GM12878 (cell line): ENCODE measurements at regions not wholly inside any gene's neighbourhood (a gene's known extent, or its start where the extent isn't known, plus 50 kb on each side); places are given as distances from the start of the nearest gene placed in this dataset.

Experiments used
- ATAC-seq: fragments of 200-7000 bp; cut with Tn5 transposase; 3 replicates; pipeline ENCODE4 v1.9.1; 2020; ENCODE audit warnings: mild to moderate bottlenecking, moderate library complexity
- BruUV-seq: library from RNA; stranded (reverse); fragments of 400-500 nt; replicated peaks from 2 replicates; lab custom pipeline; 2021; lab: Mats Ljungman, UMichigan
- CTCF ChIA-PET: fragments of 300-600 bp; sonication (Branson Sonifier 250); formaldehyde crosslinking; extraction: SDS; loops from one replicate; lab custom pipeline; 2021; ENCODE audit warnings: inconsistent platforms; lab: Yijun Ruan, JAX
- POLR2A ChIA-PET: fragments of 350-600 bp; formaldehyde crosslinking; extraction: SDS; loops from one replicate; lab custom pipeline; 2021; ENCODE audit warnings: inconsistent platforms; lab: Charles Lee
- RAD21 ChIA-PET: fragments of 300-600 bp; sonication (Branson Sonifier 250); formaldehyde crosslinking; loops from one replicate; lab custom pipeline; 2023; ENCODE audit warnings: antibody characterized with exemption; ENCODE audit not compliant: unreplicated experiment; lab: Charles Lee
- SMC1A ChIA-PET: fragments of 300-600 bp; sonication (Branson Sonifier 250); formaldehyde crosslinking; loops from one replicate; lab custom pipeline; 2023; ENCODE audit not compliant: unreplicated experiment, uncharacterized antibody; lab: Charles Lee
- DNase-seq: peaks from one replicate; pipeline ENCODE4 v3.0.0-alpha.2; 2011; ENCODE audit warnings: low read depth, low spot score
- FAIRE-seq: peaks from 3 replicates; lab custom pipeline; 2011; peaks lifted over from hg19 to GRCh38; lab: Jason Lieb, UNC
- H2AFZ ChIP-seq: 2 replicates; pipeline ENCODE4 v1.6.0; 2011; ENCODE audit warnings: low read depth, low read length, control low read depth; ENCODE audit not compliant: control insufficient read depth
- H3K27ac ChIP-seq: 2 replicates; pipeline ENCODE4 v1.5.1; 2011; ENCODE audit warnings: control low read depth; ENCODE audit not compliant: control insufficient read depth, insufficient read depth
- H3K27me3 ChIP-seq, 2 experiments: replicated peaks in 1 of 2; 2 replicates each; pipeline versions ENCODE4 v1.6.0 to v1.6.1; 2011; ENCODE audit warnings: low read length in 1 of 2; ENCODE audit not compliant: control insufficient read depth in 2 of 2, insufficient read depth in 2 of 2
- H3K36me3 ChIP-seq, 2 experiments: 2 replicates each; pipeline ENCODE4 v1.5.1; 2011; ENCODE audit warnings: low read length in 1 of 2; ENCODE audit not compliant: control insufficient read depth in 2 of 2, insufficient read depth in 2 of 2
- H3K4me1 ChIP-seq: 2 replicates; pipeline ENCODE4 v1.6.1; 2011; ENCODE audit warnings: mild to moderate bottlenecking, low read length, moderate library complexity, mixed read lengths; ENCODE audit not compliant: control insufficient read depth, insufficient read depth
- H3K4me2 ChIP-seq: 2 replicates; pipeline ENCODE4 v1.6.0; 2011; ENCODE audit warnings: control low read depth; ENCODE audit not compliant: control insufficient read depth, insufficient read depth
- H3K4me3 ChIP-seq: fragments of 200-600 bp; sonication (generic); 2 replicates; pipeline ENCODE4 v1.5.1; 2016
- H3K79me2 ChIP-seq: 2 replicates; pipeline ENCODE4 v1.6.0; 2011; ENCODE audit warnings: low read length; ENCODE audit not compliant: control insufficient read depth, insufficient read depth
- H3K9ac ChIP-seq: 2 replicates; pipeline ENCODE4 v1.8.0; 2011; ENCODE audit warnings: low read length, control low read depth, mixed read lengths; ENCODE audit not compliant: control insufficient read depth, insufficient read depth
- H3K9me3 ChIP-seq: replicated peaks from 3 replicates; pipeline ENCODE4 v1.5.1; 2011; ENCODE audit warnings: mild to moderate bottlenecking, low read length; ENCODE audit not compliant: control insufficient read depth, insufficient read depth
- H4K20me1 ChIP-seq: 2 replicates; pipeline ENCODE4 v1.6.0; 2011; ENCODE audit not compliant: control insufficient read depth, insufficient read depth
- ATF7 ChIP-seq: fragments of 450-650 bp; IDR thresholded peaks from 2 replicates; pipeline ENCODE4 v1.6.1; 2016; ENCODE audit warnings: low read depth, mild to moderate bottlenecking
- BCL11A ChIP-seq: IDR thresholded peaks from 2 replicates; pipeline ENCODE4 v1.6.1; 2011; ENCODE audit warnings: low read depth, low read length
- EGR1 ChIP-seq, 2 experiments: IDR thresholded peaks; 1 replicate in 1 of 2; 2 replicates in 1 of 2; pipeline ENCODE4 v1.6.1; 2011 to 2012; ENCODE audit warnings: low read depth in 2 of 2, low read length in 2 of 2, borderline replicate concordance in 1 of 2, mild to moderate bottlenecking in 1 of 2, moderate library complexity in 1 of 2
- FOS ChIP-seq: IDR thresholded peaks from 3 replicates; pipeline ENCODE4 v1.6.1; 2011; ENCODE audit warnings: borderline replicate concordance; ENCODE audit not compliant: insufficient read length; ENCODE audit errors: extremely low read depth
- KDM1A ChIP-seq: fragments of 200-600 bp; sonication (generic); IDR thresholded peaks from 2 replicates; pipeline ENCODE4 v1.6.1; 2016; ENCODE audit warnings: borderline replicate concordance
- KLF5 ChIP-seq: fragments of 450-650 bp; IDR thresholded peaks from 2 replicates; pipeline ENCODE4 v1.6.1; 2014; ENCODE audit warnings: mild to moderate bottlenecking; ENCODE audit not compliant: partially characterized antibody
- MXI1 ChIP-seq: fragments of 150-350 bp; IDR thresholded peaks from 2 replicates; pipeline ENCODE4 v1.6.1; 2011; ENCODE audit warnings: low read depth, mild to moderate bottlenecking, inconsistent platforms, low read length, improper control_type of control experiment
- PML ChIP-seq: IDR thresholded peaks from 2 replicates; pipeline ENCODE4 v1.6.1; 2012; ENCODE audit warnings: low read length, inconsistent platforms
- RFX5 ChIP-seq: IDR thresholded peaks from 2 replicates; pipeline ENCODE4 v1.6.1; 2011; ENCODE audit warnings: low read depth, low read length, improper control_type of control experiment
- SMARCA5 ChIP-seq: fragments of 450-650 bp; IDR thresholded peaks from 2 replicates; pipeline ENCODE4 v1.6.1; 2017; ENCODE audit warnings: mild to moderate bottlenecking
- SP1 ChIP-seq: IDR thresholded peaks from one replicate; pipeline ENCODE4 v1.6.1; 2011; ENCODE audit warnings: low read depth, low read length
- SUZ12 ChIP-seq: fragments of 200-600 bp; sonication (generic); IDR thresholded peaks from one replicate; pipeline ENCODE4 v1.6.1; 2018; ENCODE audit warnings: antibody characterized with exemption, mild to moderate bottlenecking; ENCODE audit not compliant: unreplicated experiment
- TBL1XR1 ChIP-seq: IDR thresholded peaks from 2 replicates; pipeline ENCODE4 v1.6.1; 2012; ENCODE audit warnings: low read depth, low read length, improper control_type of control experiment
- WGBS: methylation state at CpG from one replicate; pipeline ENCODE4 v1.1.6; 2016; ENCODE audit warnings: low lambda C conversion rate; ENCODE audit not compliant: insufficient replicate concordance, insufficient coverage; ENCODE audit errors: missing lambda C conversion rate; 5-methylcytosine and 5-hydroxymethylcytosine counted together
- in situ Hi-C: fragments of 300-500 bp; cut with MboI; formaldehyde crosslinking; loops from 9 replicates; pipeline ENCODE4 v1.14.3; 2018; ENCODE audit warnings: mixed read lengths
- intact Hi-C: fragments of 100-400 bp; cut with micrococcal nuclease; formaldehyde crosslinking; loops from one replicate; pipeline ENCODE4 v1.14.2; 2022; ENCODE audit not compliant: unreplicated experiment
- TF ChIP-seq, protein P1 (sequence below): IDR thresholded peaks from 2 replicates; pipeline ENCODE4 v1.6.1; 2012; ENCODE audit warnings: low read depth, low read length, improper control_type of control experiment

DNA sequence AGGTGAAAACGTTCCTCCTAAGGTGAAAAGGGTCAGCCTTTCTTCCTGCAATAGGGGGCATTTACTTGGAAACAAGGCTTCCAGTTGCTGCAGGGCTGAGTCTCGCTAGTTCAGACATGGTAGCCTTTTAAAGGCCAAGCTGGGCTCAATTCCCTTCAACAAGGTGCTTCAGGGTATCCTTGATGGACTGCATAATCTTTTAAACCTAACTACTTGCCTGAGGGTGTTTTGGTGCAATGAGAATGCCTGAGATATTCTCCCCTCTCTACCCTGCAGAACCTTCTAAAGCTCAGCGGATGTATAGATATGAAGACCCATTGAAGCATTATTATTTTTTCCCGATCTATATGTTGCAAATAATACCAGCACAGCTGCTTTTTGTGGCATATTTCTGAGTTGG, 416.1 kb downstream of the QKI start:
- SMC1A ChIA-PET: interaction anchor here (1.4 kb wide), 1 partner anchor 9 kb away, joined by 3 read pairs; no protein-coding TSS in a partner anchor

DNA sequence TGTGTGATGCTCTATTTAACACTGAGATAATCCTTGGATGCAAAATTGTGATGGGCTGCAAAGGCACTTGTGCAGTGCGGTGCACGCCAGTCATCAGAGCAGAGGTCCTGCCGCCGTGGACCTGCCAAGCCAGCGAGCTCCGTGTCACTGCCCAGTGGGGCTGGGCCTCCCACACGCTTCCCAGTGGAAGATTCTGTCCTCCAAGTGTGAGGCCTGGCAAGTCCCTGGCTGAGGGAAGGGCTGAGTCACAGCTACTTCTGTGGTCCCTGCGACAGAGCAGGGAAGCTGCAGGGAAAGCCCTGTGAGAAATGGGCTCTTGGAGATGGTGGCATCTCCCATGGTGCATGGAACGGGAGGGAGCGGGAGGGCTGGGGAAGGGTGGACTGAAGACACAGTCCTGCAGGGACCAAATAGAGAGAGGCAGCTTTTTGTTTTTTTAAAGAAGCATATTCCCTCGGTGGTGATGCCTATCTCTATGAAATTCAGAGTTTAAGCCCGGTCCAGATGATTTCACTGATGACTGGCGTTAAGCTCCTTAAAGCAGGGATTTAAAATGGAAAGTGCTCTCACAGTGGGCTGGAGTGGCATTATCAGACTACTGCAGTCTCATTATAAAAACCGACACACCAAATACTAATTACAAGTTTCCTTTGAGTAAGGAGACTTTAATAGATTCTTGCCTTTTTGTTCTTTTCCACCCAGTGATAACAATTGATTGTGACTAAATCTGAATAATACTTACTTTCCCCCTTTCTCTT, 413.7 kb downstream of the QKI start:
- no TSS peak for BruUV-seq
- Histone ChIP-seq H2AFZ (no peak overlapping the region), H3K9me3 (no peaks in the 10 kb centered on the region), H3K27me3 (no peaks in the 10 kb centered on the region; a peak in 2 of 4 replicates), H3K4me1 (no peaks in the 10 kb centered on the region), H4K20me1 (no peaks in the 10 kb centered on the region), H3K4me2 (no peak overlapping the region), H3K36me3 (no peaks in the 10 kb centered on the region), H3K79me2 (no peaks in the 10 kb centered on the region), H3K9ac (no peak overlapping the region), H3K27ac (no peak overlapping the region)
- ATAC-seq: no peak
- ChIA-PET CTCF (no interaction called here), SMC1A (interaction anchor here (0.7 kb wide), 1 partner anchor 60 kb away, joined by 3 read pairs; no protein-coding TSS in a partner anchor), POLR2A (no interaction called here)
- DNase-seq: no peak
- in situ Hi-C loops (no loop called here), intact Hi-C loops (no loop called here)
- no peak for FAIRE-seq
- WGBS: 56% methylated on average over 14 of the region's 14 CpGs
- TF ChIP-seq SP1 (no peak), MXI1 (no peak), SUZ12 (no peak), TBL1XR1 (no peak), SMARCA5 (no peak), PML (no peak), KDM1A (no peak)
- TF ChIP-seq, all 136 proteins: peak for 0
- RAD21 ChIA-PET: no interaction called here
- H3K4me3 ChIP-seq: no peak overlapping the region

More for the DNA sequence above, 416.1 kb downstream of the QKI start:
- ChIA-PET CTCF (no interaction called here), RAD21 (no interaction called here), POLR2A (no interaction called here)
- 53% methylated on average over 4 of the region's 4 CpGs for WGBS
- Histone ChIP-seq H3K9me3 (no peaks in the 10 kb centered on the region), H3K36me3 (no peaks in the 10 kb centered on the region), H3K79me2 (no peaks in the 10 kb centered on the region), H4K20me1 (no peaks in the 10 kb centered on the region), H3K27ac (no peak overlapping the region), H3K4me3 (no peak overlapping the region), H3K4me1 (no peaks in the 10 kb centered on the region), H3K27me3 (no peaks in the 10 kb centered on the region; a peak in 2 of 4 replicates), H3K9ac (no peak overlapping the region), H3K4me2 (no peak overlapping the region), H2AFZ (no peak overlapping the region)
- FAIRE-seq (no peak), DNase-seq (no peak), ATAC-seq (no peak)
- no peak for TF ChIP-seq FOS
- TF ChIP-seq, protein P1, sequence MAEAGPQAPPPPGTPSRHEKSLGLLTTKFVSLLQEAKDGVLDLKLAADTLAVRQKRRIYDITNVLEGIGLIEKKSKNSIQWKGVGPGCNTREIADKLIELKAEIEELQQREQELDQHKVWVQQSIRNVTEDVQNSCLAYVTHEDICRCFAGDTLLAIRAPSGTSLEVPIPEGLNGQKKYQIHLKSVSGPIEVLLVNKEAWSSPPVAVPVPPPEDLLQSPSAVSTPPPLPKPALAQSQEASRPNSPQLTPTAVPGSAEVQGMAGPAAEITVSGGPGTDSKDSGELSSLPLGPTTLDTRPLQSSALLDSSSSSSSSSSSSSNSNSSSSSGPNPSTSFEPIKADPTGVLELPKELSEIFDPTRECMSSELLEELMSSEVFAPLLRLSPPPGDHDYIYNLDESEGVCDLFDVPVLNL: no peak
- TF ChIP-seq RFX5: no peak
- no peak for TF ChIP-seq KLF5
- no peak for TF ChIP-seq EGR1 (IDR thresholded peaks at IDR 0.05; ENCODE audit: borderline replicate concordance in 1 of 2, low read depth in 2 of 2, low read length in 2 of 2)
- no peak for TF ChIP-seq BCL11A
- TF ChIP-seq ATF7: no peak
- BruUV-seq: no TSS peak
- in situ Hi-C loops (no loop called here), intact Hi-C loops (no loop called here)
